ENCODE measurements at regions not wholly inside any gene's neighbourhood (a gene's known extent, or its start where the extent isn't known, plus 50 kb on each side); places are given as distances from the start of the nearest gene placed in this dataset.

DNA sequence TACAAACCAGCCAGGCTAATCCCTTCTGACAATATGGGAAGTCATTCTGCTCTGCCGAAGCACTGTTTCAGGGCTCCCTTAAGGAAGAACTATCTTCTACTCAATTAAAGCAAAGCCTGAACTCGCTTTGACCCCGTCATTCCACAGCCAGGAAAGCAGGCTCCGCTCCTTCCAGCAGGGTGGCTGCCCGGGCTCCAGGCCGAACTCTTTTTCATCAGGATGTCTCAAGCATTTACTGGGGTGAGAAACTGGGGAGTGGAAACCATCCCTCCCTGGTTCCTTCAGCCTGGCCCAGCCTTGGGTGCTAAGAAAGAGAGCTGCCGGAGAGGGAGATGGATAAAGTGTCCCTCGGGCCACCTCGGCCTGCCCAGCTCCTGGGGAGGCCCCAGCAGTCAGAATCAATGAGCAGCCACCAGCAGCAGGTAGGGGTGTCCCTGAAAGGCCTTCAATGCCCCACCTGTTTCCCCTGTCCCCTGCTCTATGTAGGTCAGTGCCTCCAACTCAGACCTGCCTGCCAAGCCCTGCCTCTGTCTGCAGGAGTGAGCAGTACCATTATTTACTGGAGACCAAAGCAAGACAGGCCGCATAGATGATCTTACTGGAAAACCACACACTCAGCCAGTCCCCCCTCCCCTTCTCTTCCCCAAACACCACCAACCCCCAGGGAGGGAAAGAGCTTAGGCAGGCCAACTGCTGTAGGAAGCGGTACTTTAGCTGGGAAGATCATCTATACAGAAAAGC, 225.6 kb upstream of the TLE3 start:
- TF ChIP-seq, protein P1, sequence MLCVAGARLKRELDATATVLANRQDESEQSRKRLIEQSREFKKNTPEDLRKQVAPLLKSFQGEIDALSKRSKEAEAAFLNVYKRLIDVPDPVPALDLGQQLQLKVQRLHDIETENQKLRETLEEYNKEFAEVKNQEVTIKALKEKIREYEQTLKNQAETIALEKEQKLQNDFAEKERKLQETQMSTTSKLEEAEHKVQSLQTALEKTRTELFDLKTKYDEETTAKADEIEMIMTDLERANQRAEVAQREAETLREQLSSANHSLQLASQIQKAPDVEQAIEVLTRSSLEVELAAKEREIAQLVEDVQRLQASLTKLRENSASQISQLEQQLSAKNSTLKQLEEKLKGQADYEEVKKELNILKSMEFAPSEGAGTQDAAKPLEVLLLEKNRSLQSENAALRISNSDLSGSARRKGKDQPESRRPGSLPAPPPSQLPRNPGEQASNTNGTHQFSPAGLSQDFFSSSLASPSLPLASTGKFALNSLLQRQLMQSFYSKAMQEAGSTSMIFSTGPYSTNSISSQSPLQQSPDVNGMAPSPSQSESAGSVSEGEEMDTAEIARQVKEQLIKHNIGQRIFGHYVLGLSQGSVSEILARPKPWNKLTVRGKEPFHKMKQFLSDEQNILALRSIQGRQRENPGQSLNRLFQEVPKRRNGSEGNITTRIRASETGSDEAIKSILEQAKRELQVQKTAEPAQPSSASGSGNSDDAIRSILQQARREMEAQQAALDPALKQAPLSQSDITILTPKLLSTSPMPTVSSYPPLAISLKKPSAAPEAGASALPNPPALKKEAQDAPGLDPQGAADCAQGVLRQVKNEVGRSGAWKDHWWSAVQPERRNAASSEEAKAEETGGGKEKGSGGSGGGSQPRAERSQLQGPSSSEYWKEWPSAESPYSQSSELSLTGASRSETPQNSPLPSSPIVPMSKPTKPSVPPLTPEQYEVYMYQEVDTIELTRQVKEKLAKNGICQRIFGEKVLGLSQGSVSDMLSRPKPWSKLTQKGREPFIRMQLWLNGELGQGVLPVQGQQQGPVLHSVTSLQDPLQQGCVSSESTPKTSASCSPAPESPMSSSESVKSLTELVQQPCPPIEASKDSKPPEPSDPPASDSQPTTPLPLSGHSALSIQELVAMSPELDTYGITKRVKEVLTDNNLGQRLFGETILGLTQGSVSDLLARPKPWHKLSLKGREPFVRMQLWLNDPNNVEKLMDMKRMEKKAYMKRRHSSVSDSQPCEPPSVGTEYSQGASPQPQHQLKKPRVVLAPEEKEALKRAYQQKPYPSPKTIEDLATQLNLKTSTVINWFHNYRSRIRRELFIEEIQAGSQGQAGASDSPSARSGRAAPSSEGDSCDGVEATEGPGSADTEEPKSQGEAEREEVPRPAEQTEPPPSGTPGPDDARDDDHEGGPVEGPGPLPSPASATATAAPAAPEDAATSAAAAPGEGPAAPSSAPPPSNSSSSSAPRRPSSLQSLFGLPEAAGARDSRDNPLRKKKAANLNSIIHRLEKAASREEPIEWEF (IDR thresholded peaks at IDR 0.05; ENCODE audit: insufficient replicate concordance, low read depth, low read length), result no peak
- TF ChIP-seq ZNF274 (IDR thresholded peaks at IDR 0.05; ENCODE audit: insufficient read depth, insufficient read length) (no peak), TCF7 (IDR thresholded peaks at IDR 0.05; ENCODE audit: borderline replicate concordance) (no peak), SREBF2 (IDR thresholded peaks at IDR 0.05; ENCODE audit: low read length) (no peak), ZNF24 (IDR thresholded peaks at IDR 0.05) (no peak), EP300 (IDR thresholded peaks at IDR 0.05; ENCODE audit: borderline replicate concordance in 1 of 2, control insufficient read depth in 1 of 2, low read depth in 2 of 2, low read length in 2 of 2) (no peak), MTA2 (IDR thresholded peaks at IDR 0.05; ENCODE audit: low read depth) (no peak), JUNB (IDR thresholded peaks at IDR 0.05) (no peak), BACH1 (IDR thresholded peaks at IDR 0.05; ENCODE audit: borderline replicate concordance) (no peak), SMAD1 (IDR thresholded peaks at IDR 0.05; ENCODE audit: low read depth, partially characterized antibody) (no peak), CHD1 (IDR thresholded peaks at IDR 0.05; ENCODE audit: low read depth, low read length) (no peak)
- TF ChIP-seq, protein P2, sequence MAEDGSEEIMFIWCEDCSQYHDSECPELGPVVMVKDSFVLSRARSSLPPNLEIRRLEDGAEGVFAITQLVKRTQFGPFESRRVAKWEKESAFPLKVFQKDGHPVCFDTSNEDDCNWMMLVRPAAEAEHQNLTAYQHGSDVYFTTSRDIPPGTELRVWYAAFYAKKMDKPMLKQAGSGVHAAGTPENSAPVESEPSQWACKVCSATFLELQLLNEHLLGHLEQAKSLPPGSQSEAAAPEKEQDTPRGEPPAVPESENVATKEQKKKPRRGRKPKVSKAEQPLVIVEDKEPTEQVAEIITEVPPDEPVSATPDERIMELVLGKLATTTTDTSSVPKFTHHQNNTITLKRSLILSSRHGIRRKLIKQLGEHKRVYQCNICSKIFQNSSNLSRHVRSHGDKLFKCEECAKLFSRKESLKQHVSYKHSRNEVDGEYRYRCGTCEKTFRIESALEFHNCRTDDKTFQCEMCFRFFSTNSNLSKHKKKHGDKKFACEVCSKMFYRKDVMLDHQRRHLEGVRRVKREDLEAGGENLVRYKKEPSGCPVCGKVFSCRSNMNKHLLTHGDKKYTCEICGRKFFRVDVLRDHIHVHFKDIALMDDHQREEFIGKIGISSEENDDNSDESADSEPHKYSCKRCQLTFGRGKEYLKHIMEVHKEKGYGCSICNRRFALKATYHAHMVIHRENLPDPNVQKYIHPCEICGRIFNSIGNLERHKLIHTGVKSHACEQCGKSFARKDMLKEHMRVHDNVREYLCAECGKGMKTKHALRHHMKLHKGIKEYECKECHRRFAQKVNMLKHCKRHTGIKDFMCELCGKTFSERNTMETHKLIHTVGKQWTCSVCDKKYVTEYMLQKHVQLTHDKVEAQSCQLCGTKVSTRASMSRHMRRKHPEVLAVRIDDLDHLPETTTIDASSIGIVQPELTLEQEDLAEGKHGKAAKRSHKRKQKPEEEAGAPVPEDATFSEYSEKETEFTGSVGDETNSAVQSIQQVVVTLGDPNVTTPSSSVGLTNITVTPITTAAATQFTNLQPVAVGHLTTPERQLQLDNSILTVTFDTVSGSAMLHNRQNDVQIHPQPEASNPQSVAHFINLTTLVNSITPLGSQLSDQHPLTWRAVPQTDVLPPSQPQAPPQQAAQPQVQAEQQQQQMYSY (CRISPR knock-in tag; IDR thresholded peaks at IDR 0.05), result no peak
- in situ Hi-C loops (cut with MboI) (no loop called here), intact Hi-C loops (cut with micrococcal nuclease; ENCODE audit: unreplicated experiment) (loop anchor here (2.0 kb wide), 1 partner anchor 164 kb away; no protein-coding TSS in a partner anchor)
- no peak overlapping the region for H3K27ac ChIP-seq (ENCODE audit: control insufficient read depth, insufficient read depth)
- no peak for FAIRE-seq
- no peak for DNase-seq (ENCODE audit: low read depth, low spot score)
- H3K9me3 ChIP-seq (replicated peaks; ENCODE audit: control insufficient read depth, insufficient read depth, low read length), result no peaks in the 10 kb centered on the region
- no peak for ATAC-seq
- no peak overlapping the region for H2AFZ ChIP-seq (ENCODE audit: control insufficient read depth, low read depth, low read length)
- POLR2A ChIA-PET, result no interaction called here
- peaks cover 50% of the 10 kb centered on the region for H3K4me1 ChIP-seq (ENCODE audit: control insufficient read depth, insufficient read depth, low read length)
- no peaks in the 10 kb centered on the region for H4K20me1 ChIP-seq (ENCODE audit: control insufficient read depth, insufficient read depth)
- no peaks in the 10 kb centered on the region for H3K27me3 ChIP-seq (replicated peaks in 1 of 2; ENCODE audit: control insufficient read depth in 2 of 2, insufficient read depth in 2 of 2, low read length in 1 of 2)
- no peaks in the 10 kb centered on the region for H3K79me2 ChIP-seq (ENCODE audit: control insufficient read depth, insufficient read depth, low read length)
- SMC1A ChIA-PET (ENCODE audit: uncharacterized antibody, unreplicated experiment), result no interaction called here
- no peak overlapping the region for H3K9ac ChIP-seq (ENCODE audit: control insufficient read depth, insufficient read depth, low read length)
- H3K4me2 ChIP-seq (ENCODE audit: control insufficient read depth, insufficient read depth), result no peak overlapping the region
- no TSS peak for BruUV-seq (replicated peaks)
- RAD21 ChIA-PET (ENCODE audit: unreplicated experiment), result no interaction called here
- no peaks in the 10 kb centered on the region for H3K36me3 ChIP-seq (ENCODE audit: control insufficient read depth in 2 of 2, insufficient read depth in 2 of 2, low read length in 1 of 2)
- CTCF ChIA-PET, result interaction anchor here (1.4 kb wide), 1 partner anchor 26 kb away, joined by 3 read pairs; no protein-coding TSS in a partner anchor
- H3K4me3 ChIP-seq, result no peak overlapping the region
- WGBS (ENCODE audit: insufficient coverage, insufficient replicate concordance, low lambda C conversion rate, missing lambda C conversion rate), result 97% methylated on average over 11 of the region's 11 CpGs
